Vagina (tissue), 2 donors: ENCODE measurements at regions not wholly inside any gene's neighbourhood (a gene's known extent, or its start where the extent isn't known, plus 50 kb on each side); places are given as distances from the start of the nearest gene placed in this dataset.

Source experiments
- DNase-seq, 2 donors: peaks; one replicate each; pipeline ENCODE4 v3.0.0-alpha.2; 2017; ENCODE audit errors: extremely low spot score in 2 of 2
- H3K27ac ChIP-seq: fragments of 200-600 bp; sonication (generic); one replicate; pipeline ENCODE4 v1.5.1; 2019
- H3K27me3 ChIP-seq: fragments of 200-600 bp; sonication (generic); one replicate; pipeline ENCODE4 v1.5.1; 2019
- H3K36me3 ChIP-seq, 2 donors: fragments of 200-600 bp; sonication (generic); one replicate each; pipeline ENCODE4 v1.5.1; 2017 to 2019
- H3K4me1 ChIP-seq: fragments of 200-600 bp; sonication (generic); one replicate; pipeline ENCODE4 v1.5.1; 2019
- H3K4me3 ChIP-seq, 2 donors: fragments of 200-600 bp; sonication (generic); 1 replicate in 1 of 2; 2 replicates in 1 of 2; pipeline ENCODE4 v1.5.1; 2016 to 2019
- H3K9me3 ChIP-seq: fragments of 200-600 bp; sonication (generic); one replicate; pipeline ENCODE4 v1.5.1; 2019
- CTCF ChIP-seq, 3 experiments: fragments of 450-650 bp in 2 of 3; fragments of 200-600 bp in 1 of 3; sonication (generic) in 1 of 3; IDR thresholded peaks; one replicate each; pipeline ENCODE4 v1.5.1; 2017 to 2019; ENCODE audit warnings: antibody characterized with exemption in 3 of 3, mild to moderate bottlenecking in 2 of 3, moderate library complexity in 2 of 3
- POLR2A ChIP-seq, 2 donors: fragments of 450-650 bp; IDR thresholded peaks; one replicate each; pipeline ENCODE4 v1.6.1; 2017; ENCODE audit warnings: antibody characterized with exemption in 2 of 2, mild to moderate bottlenecking in 2 of 2, moderate library complexity in 2 of 2
- POLR2AphosphoS5 ChIP-seq, 2 donors: sonication (generic); formaldehyde crosslinking; IDR thresholded peaks; one replicate each; pipeline ENCODE4 v1.9.0; 2017; ENCODE audit warnings: antibody characterized with exemption in 2 of 2, mild to moderate bottlenecking in 2 of 2, low read depth in 1 of 2; ENCODE audit not compliant: insufficient read depth in 1 of 2
- intact Hi-C: fragments of 100-400 bp; cut with DNase I; formaldehyde crosslinking; loops from one replicate; pipeline ENCODE4 v1.15.1; 2023

GRCh38 chr18:44453505-44453904 lies 227.2 kb upstream of the SETBP1 start:
- intact Hi-C loops, result no loop called here
- Histone ChIP-seq H3K4me3 (no peak overlapping the region), H3K27me3 (no peaks in the 10 kb centered on the region), H3K27ac (no peak overlapping the region), H3K4me1 (no peaks in the 10 kb centered on the region), H3K9me3 (no peaks in the 10 kb centered on the region), H3K36me3 (no peaks in the 10 kb centered on the region)
- TF ChIP-seq POLR2A (IDR thresholded peaks at IDR 0.05), result no peak
- TF ChIP-seq POLR2AphosphoS5 (IDR thresholded peaks at IDR 0.05; ENCODE audit: insufficient read depth in 1 of 2, low read depth in 1 of 2), result no peak
- TF ChIP-seq CTCF (IDR thresholded peaks at IDR 0.05), result no peak
- DNase-seq, result no peak

GRCh38 chr18:44458777-44459176 lies 221.9 kb upstream of the SETBP1 start:
- Histone ChIP-seq H3K27me3 (no peaks in the 10 kb centered on the region), H3K4me1 (no peaks in the 10 kb centered on the region), H3K27ac (no peak overlapping the region), H3K36me3 (no peaks in the 10 kb centered on the region), H3K9me3 (no peaks in the 10 kb centered on the region), H3K4me3 (no peak overlapping the region)
- intact Hi-C loops, result no loop called here
- DNase-seq, result no peak
- TF ChIP-seq POLR2AphosphoS5 (IDR thresholded peaks at IDR 0.05; ENCODE audit: insufficient read depth in 1 of 2, low read depth in 1 of 2), result no peak
- no peak for TF ChIP-seq POLR2A (IDR thresholded peaks at IDR 0.05)
- no peak for TF ChIP-seq CTCF (IDR thresholded peaks at IDR 0.05)

GRCh38 chr18:44464398-44465180 lies 216.1 kb upstream of the SETBP1 start:
- Histone ChIP-seq H3K27me3 (no peaks in the 10 kb centered on the region), H3K36me3 (no peaks in the 10 kb centered on the region), H3K4me1 (peaks cover 17% of the 10 kb centered on the region), H3K27ac (no peak overlapping the region), H3K9me3 (no peaks in the 10 kb centered on the region), H3K4me3 (no peak overlapping the region)
- no peak for TF ChIP-seq POLR2A (IDR thresholded peaks at IDR 0.05)
- no peak for TF ChIP-seq POLR2AphosphoS5 (IDR thresholded peaks at IDR 0.05; ENCODE audit: insufficient read depth in 1 of 2, low read depth in 1 of 2)
- TF ChIP-seq CTCF (IDR thresholded peaks at IDR 0.05), result no peak
- no peak for DNase-seq
- intact Hi-C loops, result no loop called here

GRCh38 chr18:44465381-44465841 lies 215.3 kb upstream of the SETBP1 start:
- intact Hi-C loops, result no loop called here
- H3K36me3 ChIP-seq, result no peaks in the 10 kb centered on the region
- TF ChIP-seq POLR2A (IDR thresholded peaks at IDR 0.05), result no peak
- H3K9me3 ChIP-seq, result no peaks in the 10 kb centered on the region
- peaks cover 17% of the 10 kb centered on the region for H3K4me1 ChIP-seq
- H3K4me3 ChIP-seq, result no peak overlapping the region
- no peak for DNase-seq
- no peak overlapping the region for H3K27ac ChIP-seq
- no peaks in the 10 kb centered on the region for H3K27me3 ChIP-seq

- Histone ChIP-seq H3K27ac (no peak overlapping the region), H3K9me3 (no peaks in the 10 kb centered on the region), H3K4me1 (peaks cover 17% of the 10 kb centered on the region), H3K36me3 (no peaks in the 10 kb centered on the region), H3K27me3 (no peaks in the 10 kb centered on the region), H3K4me3 (no peak overlapping the region)
- no peak for DNase-seq
- intact Hi-C loops, result no loop called here
- TF ChIP-seq CTCF (IDR thresholded peaks at IDR 0.05) (no peak), POLR2AphosphoS5 (IDR thresholded peaks at IDR 0.05; ENCODE audit: insufficient read depth in 1 of 2, low read depth in 1 of 2) (no peak), POLR2A (IDR thresholded peaks at IDR 0.05) (no peak)
Observed at GRCh38 chr18:44466997-44467396, 213.7 kb upstream of the SETBP1 start.
